ENCODE measurements at regions not wholly inside any gene's neighbourhood (a gene's known extent, or its start where the extent isn't known, plus 50 kb on each side); places are given as distances from the start of the nearest gene placed in this dataset.
"Not testable (repeated sequence)": the region's sequence is repeated elsewhere in the genome, so short reads cannot be mapped to it uniquely, and the experiment has no call there.

DNA sequence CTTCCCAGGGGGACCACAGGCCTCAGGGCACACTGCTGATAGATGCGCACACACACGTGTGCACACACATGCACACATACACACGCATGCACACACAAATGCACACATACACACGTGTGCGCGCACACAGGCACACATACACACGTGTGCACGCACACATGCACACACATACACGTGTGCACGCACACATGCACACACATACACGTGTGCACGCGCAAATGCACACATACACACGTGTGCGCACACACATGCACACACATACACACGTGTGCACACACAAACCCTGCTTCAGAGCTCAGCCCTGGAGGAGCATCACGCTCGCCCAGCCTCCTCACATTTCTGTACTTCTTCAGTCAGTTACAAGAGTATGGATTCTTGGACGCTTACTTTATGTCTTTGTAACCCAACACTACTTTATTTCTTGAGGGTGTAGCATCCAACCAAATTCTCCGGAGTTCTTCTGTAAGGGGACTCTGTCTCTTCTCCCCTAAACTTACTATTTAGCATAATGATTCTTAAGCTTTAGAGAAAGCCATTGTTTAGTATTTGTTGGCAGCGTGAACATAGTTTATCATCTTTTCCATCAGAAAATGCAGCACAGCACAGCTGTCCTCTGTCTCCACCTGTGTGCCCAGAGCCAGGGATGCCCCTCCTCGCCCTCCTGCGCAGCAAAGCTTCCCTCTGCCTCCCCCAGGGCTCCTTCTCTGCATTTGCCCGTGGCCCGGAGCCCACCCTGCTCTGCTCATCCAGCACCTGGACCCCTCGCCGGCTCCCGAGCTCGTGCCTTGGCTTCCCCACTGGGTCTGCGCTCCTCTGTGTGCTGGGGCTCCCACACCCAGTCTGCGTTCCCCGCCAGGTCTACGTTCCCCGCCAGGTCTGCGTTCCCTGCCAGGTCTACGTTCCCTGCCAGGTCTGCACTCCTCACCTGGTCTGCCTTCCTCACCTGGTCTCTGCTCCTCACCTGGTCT lies 74.4 kb upstream of the CTDP1 start:
- Histone ChIP-seq H3K4me1 (no peaks in the 10 kb centered on the region), H3K9me3 (no peaks in the 10 kb centered on the region), H3K36me3 (no peaks in the 10 kb centered on the region), H3K4me3 (no peak overlapping the region), H3K27me3 (peaks cover 0 to 15% of the 10 kb centered on the region in 2 donors), H3K27ac (no peak overlapping the region)
- TF ChIP-seq POLR2A (IDR thresholded peaks at IDR 0.05) (no peak), POLR2AphosphoS5 (IDR thresholded peaks at IDR 0.05) (no peak)
- TF ChIP-seq, protein P1, sequence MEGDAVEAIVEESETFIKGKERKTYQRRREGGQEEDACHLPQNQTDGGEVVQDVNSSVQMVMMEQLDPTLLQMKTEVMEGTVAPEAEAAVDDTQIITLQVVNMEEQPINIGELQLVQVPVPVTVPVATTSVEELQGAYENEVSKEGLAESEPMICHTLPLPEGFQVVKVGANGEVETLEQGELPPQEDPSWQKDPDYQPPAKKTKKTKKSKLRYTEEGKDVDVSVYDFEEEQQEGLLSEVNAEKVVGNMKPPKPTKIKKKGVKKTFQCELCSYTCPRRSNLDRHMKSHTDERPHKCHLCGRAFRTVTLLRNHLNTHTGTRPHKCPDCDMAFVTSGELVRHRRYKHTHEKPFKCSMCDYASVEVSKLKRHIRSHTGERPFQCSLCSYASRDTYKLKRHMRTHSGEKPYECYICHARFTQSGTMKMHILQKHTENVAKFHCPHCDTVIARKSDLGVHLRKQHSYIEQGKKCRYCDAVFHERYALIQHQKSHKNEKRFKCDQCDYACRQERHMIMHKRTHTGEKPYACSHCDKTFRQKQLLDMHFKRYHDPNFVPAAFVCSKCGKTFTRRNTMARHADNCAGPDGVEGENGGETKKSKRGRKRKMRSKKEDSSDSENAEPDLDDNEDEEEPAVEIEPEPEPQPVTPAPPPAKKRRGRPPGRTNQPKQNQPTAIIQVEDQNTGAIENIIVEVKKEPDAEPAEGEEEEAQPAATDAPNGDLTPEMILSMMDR (IDR thresholded peaks at IDR 0.05) = no peak
- DNase-seq (ENCODE audit: low spot score in 2 of 2) = no peak
- intact Hi-C loops (cut with DNase I; ENCODE audit: low total_unique reads) = no loop called here

DNA sequence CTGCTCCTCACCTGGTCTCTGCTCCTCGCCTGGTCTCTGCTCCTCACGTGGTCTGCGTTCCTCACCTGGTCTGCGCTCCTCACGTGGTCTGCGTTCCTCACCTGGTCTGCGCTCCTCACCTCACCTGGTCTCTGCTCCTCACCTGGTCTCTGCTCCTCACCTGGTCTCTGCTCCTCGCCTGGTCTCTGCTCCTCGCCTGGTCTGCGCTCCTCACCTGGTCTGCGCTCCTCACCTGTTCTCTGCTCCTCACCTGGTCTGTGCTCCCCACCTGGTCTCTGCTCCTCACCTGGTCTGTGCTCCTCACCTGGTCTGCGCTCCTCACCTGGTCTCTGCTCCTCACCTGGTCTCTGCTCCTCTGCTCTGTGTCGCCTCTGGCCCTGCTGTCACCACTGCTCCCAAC lies 73.5 kb upstream of the CTDP1 start:
- intact Hi-C loops (cut with DNase I; ENCODE audit: low total_unique reads); H3K4me3 ChIP-seq; H3K36me3 ChIP-seq; H3K9me3 ChIP-seq; H3K4me1 ChIP-seq; H3K27ac ChIP-seq; DNase-seq (ENCODE audit: low spot score in 2 of 2): not testable (repeated sequence)
- H3K27me3 ChIP-seq = peaks cover 0 to 15% of the 10 kb centered on the region in 2 donors

DNA sequence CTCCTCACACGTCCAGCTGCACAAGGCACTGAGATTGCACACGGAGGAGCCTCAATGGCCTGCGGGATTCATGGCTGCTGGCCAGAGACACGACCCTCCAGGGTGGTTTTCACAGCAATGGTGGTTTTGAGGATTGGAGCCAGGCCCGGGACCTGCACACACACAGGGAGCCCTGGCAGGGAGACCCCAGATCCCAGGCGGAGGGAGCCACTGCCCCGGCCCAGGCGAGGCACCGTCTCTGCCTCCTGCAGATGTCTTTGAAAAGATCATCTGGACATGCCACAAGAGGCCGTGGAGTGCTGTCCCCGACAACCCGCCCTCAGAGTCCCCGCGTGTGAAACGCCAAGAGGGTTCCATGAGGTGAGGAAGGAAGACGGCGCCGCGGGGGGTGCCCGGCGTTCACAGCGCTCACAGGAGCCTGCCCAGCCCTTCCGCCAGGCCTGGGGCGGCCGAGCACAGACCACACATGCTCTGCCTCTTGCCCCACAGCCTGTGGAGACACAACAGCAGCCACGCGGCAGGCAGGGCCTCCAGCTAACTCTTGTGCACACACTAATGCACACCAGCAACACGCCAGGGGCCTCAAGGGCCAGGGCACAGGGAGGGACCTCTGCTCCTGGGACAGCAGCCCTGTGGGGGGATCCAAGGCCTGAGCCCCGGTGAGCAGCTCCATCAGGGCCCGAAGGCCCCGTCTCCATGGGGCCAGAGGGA lies 72.8 kb upstream of the CTDP1 start:
- no peaks in the 10 kb centered on the region for H3K9me3 ChIP-seq
- H3K4me1 ChIP-seq = no peaks in the 10 kb centered on the region
- H3K4me3 ChIP-seq = no peak overlapping the region
- no peak overlapping the region for H3K27ac ChIP-seq
- peaks cover 0 to 15% of the 10 kb centered on the region in 2 donors for H3K27me3 ChIP-seq
- no peaks in the 10 kb centered on the region for H3K36me3 ChIP-seq
- DNase-seq (ENCODE audit: low spot score in 2 of 2) = no peak
- no peak for TF ChIP-seq POLR2A (IDR thresholded peaks at IDR 0.05)
- TF ChIP-seq POLR2AphosphoS5 (IDR thresholded peaks at IDR 0.05) = no peak
- TF ChIP-seq, protein P1 (IDR thresholded peaks at IDR 0.05) = no peak
- intact Hi-C loops (cut with DNase I; ENCODE audit: low total_unique reads) = no loop called here

DNA sequence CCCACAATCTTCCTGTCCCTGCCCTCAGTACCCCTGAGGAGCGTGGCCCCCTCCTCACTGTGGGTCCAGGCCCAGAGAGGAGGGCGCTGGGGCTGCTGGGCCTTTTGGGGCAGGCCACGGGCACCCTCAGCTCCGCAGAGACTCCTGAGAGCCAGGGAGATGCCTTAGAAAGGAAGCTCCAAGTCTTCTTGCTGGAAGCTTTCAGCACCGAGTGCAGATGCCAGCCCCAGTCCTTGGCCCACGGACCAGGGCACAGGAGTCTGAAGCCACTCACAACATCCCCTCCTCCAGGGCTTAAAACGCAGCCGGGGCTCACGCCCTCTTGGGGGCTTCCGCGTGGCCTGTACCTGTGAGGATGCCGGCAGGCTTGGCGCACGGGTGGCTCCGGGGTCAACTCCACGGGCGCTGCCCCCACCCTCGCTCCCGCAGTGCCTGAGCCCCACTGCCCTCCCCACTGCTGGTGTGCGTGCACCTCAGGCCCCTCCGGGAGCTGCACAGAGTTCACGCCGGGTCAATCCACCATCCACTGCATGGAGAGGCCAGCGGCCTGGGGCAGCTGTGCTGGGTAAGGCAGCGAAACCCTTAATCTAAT lies 72.1 kb upstream of the CTDP1 start:
- TF ChIP-seq POLR2AphosphoS5 (IDR thresholded peaks at IDR 0.05) (no peak), POLR2A (IDR thresholded peaks at IDR 0.05) (no peak)
- TF ChIP-seq, protein P1 (IDR thresholded peaks at IDR 0.05) = no peak
- H3K27me3 ChIP-seq = peaks cover 0 to 15% of the 10 kb centered on the region in 2 donors
- no peak overlapping the region for H3K4me3 ChIP-seq
- H3K27ac ChIP-seq = no peak overlapping the region
- H3K4me1 ChIP-seq = no peaks in the 10 kb centered on the region
- no peaks in the 10 kb centered on the region for H3K9me3 ChIP-seq
- H3K36me3 ChIP-seq = no peaks in the 10 kb centered on the region
- DNase-seq (ENCODE audit: low spot score in 2 of 2) = no peak
- intact Hi-C loops (cut with DNase I; ENCODE audit: low total_unique reads) = no loop called here

DNA sequence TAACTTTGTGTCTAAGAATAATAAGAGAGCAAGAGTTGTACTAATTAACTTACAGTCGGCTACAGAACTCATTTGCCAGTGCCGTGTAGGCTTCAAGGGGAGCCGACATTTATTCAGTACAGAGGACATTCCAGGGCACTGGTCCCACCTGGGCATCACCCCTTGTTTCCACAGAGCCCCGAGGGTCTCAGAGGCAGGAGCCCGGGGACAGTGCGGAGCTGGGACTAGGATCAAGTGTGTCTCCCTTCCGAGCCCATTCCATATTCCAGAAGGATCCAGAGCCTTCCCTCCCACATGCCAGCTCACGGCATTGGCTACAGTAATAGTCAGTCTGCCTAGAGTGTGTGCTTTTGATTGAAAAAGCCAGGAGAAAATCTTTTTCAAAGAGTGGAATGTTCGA lies 71.5 kb upstream of the CTDP1 start:
- peaks cover 0 to 15% of the 10 kb centered on the region in 2 donors for H3K27me3 ChIP-seq
- H3K27ac ChIP-seq = no peak overlapping the region
- H3K4me1 ChIP-seq = no peaks in the 10 kb centered on the region
- no peak overlapping the region for H3K4me3 ChIP-seq
- DNase-seq (ENCODE audit: low spot score in 2 of 2) = no peak
- intact Hi-C loops (cut with DNase I; ENCODE audit: low total_unique reads) = no loop called here
- no peaks in the 10 kb centered on the region for H3K9me3 ChIP-seq
- no peak for TF ChIP-seq POLR2AphosphoS5 (IDR thresholded peaks at IDR 0.05)
- no peak for TF ChIP-seq POLR2A (IDR thresholded peaks at IDR 0.05)
- TF ChIP-seq, protein P1 (IDR thresholded peaks at IDR 0.05) = no peak
- H3K36me3 ChIP-seq = no peaks in the 10 kb centered on the region

Measured in breast epithelium (tissue), 4 donors.